AG09309 (cell line): ENCODE measurements at regions not wholly inside any gene's neighbourhood (a gene's known extent, or its start where the extent isn't known, plus 50 kb on each side); places are given as distances from the start of the nearest gene placed in this dataset.

Experiments
- DNase-seq: peaks from one replicate; pipeline ENCODE4 v3.0.0-alpha.2; 2010; ENCODE audit warnings: low read depth
- H3K4me3 ChIP-seq: 2 replicates; pipeline ENCODE4 v1.5.1; 2011; ENCODE audit warnings: mild to moderate bottlenecking, low read depth, low read length, moderate library complexity; ENCODE audit not compliant: control insufficient read depth
- TF ChIP-seq, protein P1 (sequence below): IDR thresholded peaks from 2 replicates; pipeline ENCODE4 v1.5.1; 2011; ENCODE audit warnings: mild to moderate bottlenecking, low read depth, low read length, inconsistent platforms; ENCODE audit not compliant: insufficient read depth, control insufficient read depth; ENCODE audit errors: missing control alignments

DNA sequence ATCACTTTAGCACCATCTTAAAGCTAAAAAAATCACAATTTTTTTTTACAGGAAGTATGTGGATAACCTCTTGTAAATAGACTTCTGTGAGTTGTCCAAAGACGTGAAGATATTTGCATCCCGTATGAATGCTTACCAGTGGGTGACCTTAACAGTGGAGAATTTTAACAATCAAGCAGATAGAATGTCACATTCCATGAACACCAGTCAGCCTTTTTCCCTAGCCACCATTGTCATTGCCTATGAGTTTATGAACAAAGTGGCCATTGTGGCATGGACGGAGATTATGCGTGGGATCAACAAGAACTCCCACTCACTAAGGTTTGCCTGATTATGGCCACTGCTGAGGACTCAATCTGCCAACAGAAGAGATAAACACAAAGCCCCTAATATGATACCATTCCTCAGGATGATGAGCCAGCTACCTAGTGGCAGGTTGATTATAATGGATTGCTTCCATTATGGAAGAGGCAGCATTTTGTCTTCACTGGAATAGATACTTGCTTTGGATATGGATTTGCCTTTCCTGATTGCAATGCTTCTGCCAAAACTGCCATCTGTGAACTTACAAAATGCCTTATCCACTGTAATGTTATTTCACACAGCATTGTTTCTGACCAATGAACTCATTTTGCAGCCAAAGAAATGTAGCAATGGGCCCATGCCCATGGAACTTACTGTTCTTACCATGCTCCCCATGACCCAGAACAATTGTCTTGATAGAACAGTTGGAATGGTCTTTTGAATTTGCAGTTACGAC lies 830.9 kb upstream of the NDST4 start:
- TF ChIP-seq, protein P1, sequence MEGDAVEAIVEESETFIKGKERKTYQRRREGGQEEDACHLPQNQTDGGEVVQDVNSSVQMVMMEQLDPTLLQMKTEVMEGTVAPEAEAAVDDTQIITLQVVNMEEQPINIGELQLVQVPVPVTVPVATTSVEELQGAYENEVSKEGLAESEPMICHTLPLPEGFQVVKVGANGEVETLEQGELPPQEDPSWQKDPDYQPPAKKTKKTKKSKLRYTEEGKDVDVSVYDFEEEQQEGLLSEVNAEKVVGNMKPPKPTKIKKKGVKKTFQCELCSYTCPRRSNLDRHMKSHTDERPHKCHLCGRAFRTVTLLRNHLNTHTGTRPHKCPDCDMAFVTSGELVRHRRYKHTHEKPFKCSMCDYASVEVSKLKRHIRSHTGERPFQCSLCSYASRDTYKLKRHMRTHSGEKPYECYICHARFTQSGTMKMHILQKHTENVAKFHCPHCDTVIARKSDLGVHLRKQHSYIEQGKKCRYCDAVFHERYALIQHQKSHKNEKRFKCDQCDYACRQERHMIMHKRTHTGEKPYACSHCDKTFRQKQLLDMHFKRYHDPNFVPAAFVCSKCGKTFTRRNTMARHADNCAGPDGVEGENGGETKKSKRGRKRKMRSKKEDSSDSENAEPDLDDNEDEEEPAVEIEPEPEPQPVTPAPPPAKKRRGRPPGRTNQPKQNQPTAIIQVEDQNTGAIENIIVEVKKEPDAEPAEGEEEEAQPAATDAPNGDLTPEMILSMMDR: no peak
- DNase-seq: no peak
- no peak overlapping the region for H3K4me3 ChIP-seq

DNA sequence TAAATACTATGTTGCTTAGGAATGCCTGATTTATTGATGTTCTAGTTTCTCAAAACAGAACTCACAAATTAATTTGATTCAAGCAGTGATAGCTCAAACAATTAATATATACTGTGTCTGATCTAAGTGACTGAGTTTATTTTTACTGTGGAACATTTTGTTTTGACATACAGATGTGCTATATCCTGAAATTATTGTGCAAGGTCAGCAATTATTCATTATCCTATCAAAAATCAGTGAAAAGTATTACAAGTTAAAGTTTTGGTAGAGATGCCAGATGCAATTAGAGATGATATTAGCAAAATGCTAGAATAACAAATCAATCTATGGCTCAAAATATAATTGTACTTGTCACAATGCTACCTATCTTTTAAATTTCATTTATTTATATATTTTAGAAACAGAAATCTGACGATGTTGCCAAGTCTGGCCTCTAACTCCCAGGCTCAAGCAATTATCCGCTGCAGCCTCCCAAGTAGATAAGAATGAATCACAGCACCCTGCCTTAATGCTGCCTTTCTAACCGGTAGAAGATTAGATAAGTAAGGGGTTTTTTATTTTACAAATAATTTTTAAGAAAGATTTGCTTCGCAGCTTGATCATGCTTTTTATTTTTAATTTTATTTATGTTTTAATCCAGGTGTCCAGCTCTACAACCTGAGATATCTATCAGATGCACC lies 825.5 kb upstream of the NDST4 start:
- TF ChIP-seq, protein P1: no peak
- no peak for DNase-seq
- no peak overlapping the region for H3K4me3 ChIP-seq

DNA sequence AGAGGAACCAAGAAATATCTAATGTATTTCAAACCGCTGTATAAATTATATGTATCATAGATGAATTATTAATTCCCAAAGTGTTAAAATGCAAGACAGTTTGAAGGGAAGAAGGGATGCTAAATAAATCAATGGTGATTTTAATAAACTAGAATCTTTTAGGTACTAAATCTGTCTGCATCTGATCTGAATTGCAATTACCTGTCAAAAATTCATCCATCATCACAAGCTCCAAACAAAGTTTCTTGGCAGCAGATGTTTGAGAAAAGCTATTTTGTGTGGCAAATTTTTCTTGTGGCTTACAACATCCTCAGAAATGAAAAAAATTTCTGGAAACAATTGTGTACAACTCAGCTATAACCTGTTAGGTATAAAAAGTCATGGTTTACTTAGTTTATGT lies 816.0 kb upstream of the NDST4 start:
- DNase-seq: no peak
- TF ChIP-seq, protein P1: no peak

DNA sequence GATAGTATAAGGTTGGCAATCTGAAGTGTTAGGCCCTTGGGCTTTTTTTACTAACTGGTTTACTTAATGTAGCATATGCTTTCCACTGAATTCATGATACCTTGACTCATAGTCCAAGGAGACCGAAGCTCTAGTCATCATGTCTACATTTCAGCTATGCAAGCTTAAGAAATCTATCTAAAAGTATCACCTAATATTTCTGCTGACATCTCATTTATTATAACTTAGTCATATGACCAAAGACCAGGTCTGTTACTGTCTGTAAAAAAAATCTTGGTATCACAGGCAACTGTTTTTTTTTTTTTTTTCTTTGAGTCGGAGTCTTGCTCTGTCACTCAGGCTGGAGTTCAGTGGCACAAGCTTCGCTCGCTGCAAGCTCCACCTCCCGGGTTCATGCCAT lies 814.0 kb upstream of the NDST4 start:
- H3K4me3 ChIP-seq: no peak overlapping the region
- TF ChIP-seq, protein P1: no peak
- DNase-seq: no peak

More for the DNA sequence above, 816.0 kb upstream of the NDST4 start:
- H3K4me3 ChIP-seq: no peak overlapping the region

DNA sequence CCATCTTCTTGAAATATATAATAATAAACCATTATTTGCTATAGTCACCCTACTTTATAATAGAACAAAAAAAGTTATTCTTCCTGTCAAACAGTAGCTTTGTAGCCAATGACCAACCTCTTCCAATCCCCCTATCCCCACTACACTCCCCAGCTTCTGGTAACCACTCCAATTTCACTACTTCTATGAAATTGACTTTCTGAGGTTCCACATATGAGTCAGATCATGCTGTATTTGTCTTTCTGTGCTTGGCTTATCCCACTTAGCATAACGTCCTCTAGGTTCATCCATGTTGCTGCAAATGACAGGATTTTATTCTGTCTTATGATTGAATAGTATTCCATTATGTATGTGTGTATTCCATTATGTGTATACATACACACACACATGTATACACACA lies 809.7 kb upstream of the NDST4 start:
- TF ChIP-seq, protein P1: no peak
- DNase-seq: no peak

DNA sequence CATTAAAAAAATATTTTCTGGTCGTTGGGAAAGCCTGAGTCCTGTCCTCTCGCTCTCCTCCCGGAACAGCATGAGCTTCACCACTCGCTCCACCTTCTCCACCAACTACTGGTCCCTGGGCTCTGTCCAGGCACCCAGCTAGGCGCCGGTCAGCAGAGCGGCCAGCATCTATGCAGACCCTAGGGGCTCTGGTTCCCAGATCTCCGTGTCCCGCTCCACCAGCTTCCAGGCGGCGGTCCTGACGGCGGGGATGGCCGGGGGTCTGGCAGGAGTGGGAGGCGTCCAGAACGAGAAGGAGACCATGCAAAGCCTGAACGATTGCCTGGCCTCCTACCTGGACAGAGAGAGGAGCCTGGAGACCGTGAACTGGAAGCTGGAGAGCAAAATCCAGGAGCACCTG lies 807.2 kb upstream of the NDST4 start:
- no peak for DNase-seq
- TF ChIP-seq, protein P1: no peak
- H3K4me3 ChIP-seq: no peak overlapping the region

More for the DNA sequence above, 809.7 kb upstream of the NDST4 start:
- no peak overlapping the region for H3K4me3 ChIP-seq
